Pancreas (tissue), 10 donors: ENCODE measurements at regions not wholly inside any gene's neighbourhood (a gene's known extent, or its start where the extent isn't known, plus 50 kb on each side); places are given as distances from the start of the nearest gene placed in this dataset.

Experiments used
- ATAC-seq, 4 donors: fragments of 200-7000 bp; cut with Tn5 transposase; one replicate each; pipeline versions ENCODE4 v1.8.0 to v1.9.1; 2020; ENCODE audit warnings: mild to moderate bottlenecking in 4 of 4, moderate library complexity in 4 of 4
- DNase-seq, 6 donors: peaks; one replicate each; pipeline ENCODE4 v3.0.0-alpha.2; 2020
- FAIRE-seq: peaks from 2 replicates; lab custom pipeline; 2012; peaks lifted over from hg19 to GRCh38; lab: Jason Lieb, UNC
- H3K27ac ChIP-seq, 4 donors: fragments of 200-600 bp; sonication (generic); 1 replicate in 3 of 4; 2 replicates in 1 of 4; pipeline versions ENCODE4 v1.5.0 to v1.8.0; 2020
- H3K27me3 ChIP-seq, 4 donors: fragments of 200-600 bp; one replicate each; pipeline ENCODE4 v1.8.0; 2021
- H3K36me3 ChIP-seq, 3 donors: fragments of 200-600 bp; sonication (generic) in 1 of 3; one replicate each; pipeline versions ENCODE4 v1.5.0 to v1.8.0; 2020 to 2021
- H3K4me1 ChIP-seq, 3 donors: fragments of 200-600 bp; one replicate each; pipeline ENCODE4 v1.8.0; 2021
- H3K4me3 ChIP-seq, 4 donors: fragments of 200-600 bp; sonication (generic) in 2 of 4; one replicate each; pipeline versions ENCODE4 v1.5.0 to v1.8.0; 2020 to 2021
- H3K9me3 ChIP-seq, 4 donors: fragments of 200-600 bp; one replicate each; pipeline ENCODE4 v1.8.0; 2021
- CTCF ChIP-seq, 4 donors: fragments of 200-600 bp; sonication (generic) in 3 of 4; IDR thresholded peaks; one replicate each; pipeline versions ENCODE4 v1.5.0 to v1.8.0; 2021; ENCODE audit warnings: antibody characterized with exemption in 4 of 4
- WGBS, 2 donors: extraction: QIAGEN DNeasy Blood & Tissue Kit; methylation state at CpG; one replicate each; pipeline ENCODE4 v1.1.7; 2013; 5-methylcytosine and 5-hydroxymethylcytosine counted together
- intact Hi-C, 3 donors: fragments of 100-400 bp; cut with DNase I; formaldehyde crosslinking; loops; one replicate each; pipeline versions ENCODE4 v1.11.1 to v1.14.2; 2022
- donor health status: healthy with polysubstance abuse.
- donor health status: DM: no; HTN: no; CAD: no; lungs with moderate emphysema.
- donor health status: DM: no; HTN: no; CAD: no.
- donor health status: control.
- donor health status: control.
- donor health status: Bipolar disorder and iron deficiency.
- donor health status: DM: yes; HTN: yes; CAD: no.
- donor health status: DM: no; HTN: no; CAD: no.
- donor health status: DM: no; HTN: no; CAD: no.
- donor health status: DM: yes; HTN: yes; CAD: no.

- no peak for TF ChIP-seq CTCF (IDR thresholded peaks at IDR 0.05)
- Histone ChIP-seq H3K4me1 (no peaks in the 10 kb centered on the region), H3K27me3 (no peaks in the 10 kb centered on the region), H3K27ac (no peak overlapping the region), H3K36me3 (no peaks in the 10 kb centered on the region), H3K9me3 (no peaks in the 10 kb centered on the region), H3K4me3 (no peak overlapping the region)
- FAIRE-seq: no peak
- intact Hi-C loops: no loop called here
- WGBS, 2 donors: 82 to 88% methylated on average over 7 of the region's 7 CpGs
- no peak for ATAC-seq
- no peak for DNase-seq
These were observed 172.4 kb upstream of the PCDH9 start for GRCh38 chr13:67402546-67402945.

GRCh38 chr13:67395577-67395976 lies 165.4 kb upstream of the PCDH9 start:
- no peaks in the 10 kb centered on the region for H3K9me3 ChIP-seq
- FAIRE-seq (no peak), DNase-seq (no peak), ATAC-seq (no peak)
- H3K36me3 ChIP-seq: no peaks in the 10 kb centered on the region
- no peaks in the 10 kb centered on the region for H3K4me1 ChIP-seq
- WGBS, 2 donors: 48 to 60% methylated on average over 1 of the region's 1 CpG
- no peak for TF ChIP-seq CTCF (IDR thresholded peaks at IDR 0.05)
- intact Hi-C loops: no loop called here
- H3K4me3 ChIP-seq: no peak overlapping the region
- no peaks in the 10 kb centered on the region for H3K27me3 ChIP-seq
- no peak overlapping the region for H3K27ac ChIP-seq

- intact Hi-C loops: no loop called here
- Histone ChIP-seq H3K36me3 (no peaks in the 10 kb centered on the region), H3K9me3 (no peaks in the 10 kb centered on the region), H3K4me3 (no peak overlapping the region), H3K27me3 (no peaks in the 10 kb centered on the region), H3K27ac (no peak overlapping the region), H3K4me1 (no peaks in the 10 kb centered on the region)
- no peak for ATAC-seq
- no peak for FAIRE-seq
- DNase-seq: no peak
- TF ChIP-seq CTCF (IDR thresholded peaks at IDR 0.05): no peak
These were observed 161.9 kb upstream of the PCDH9 start for GRCh38 chr13:67392014-67392413.

- FAIRE-seq: no peak
- intact Hi-C loops: no loop called here
These were observed 160.4 kb upstream of the PCDH9 start for GRCh38 chr13:67390462-67391086.

More at GRCh38 chr13:67390462-67391086, 160.4 kb upstream of the PCDH9 start:
- H3K9me3 ChIP-seq: no peaks in the 10 kb centered on the region
- WGBS, 2 donors: 30 to 36% methylated on average over 2 of the region's 2 CpGs
- H3K4me3 ChIP-seq: no peak overlapping the region
- H3K36me3 ChIP-seq: no peaks in the 10 kb centered on the region
- no peak for ATAC-seq
- no peak for DNase-seq
- H3K27ac ChIP-seq: no peak overlapping the region
- H3K27me3 ChIP-seq: no peaks in the 10 kb centered on the region
- TF ChIP-seq CTCF (IDR thresholded peaks at IDR 0.05): no peak
- H3K4me1 ChIP-seq: no peaks in the 10 kb centered on the region
